K562 (cell line): ENCODE measurements at regions not wholly inside any gene's neighbourhood (a gene's known extent, or its start where the extent isn't known, plus 50 kb on each side); places are given as distances from the start of the nearest gene placed in this dataset.

Experiments used
- CAMTA2 ChIP-seq: fragments of 250-450 bp; sonication (Bioruptor Pico); conservative IDR thresholded peaks from 2 replicates; pipeline ENCODE4 v1.5.1; 2022
- EP300 ChIP-seq: IDR thresholded peaks from 2 replicates; pipeline ENCODE4 v1.6.1; 2012; ENCODE audit warnings: low read length, improper control_type of control experiment
- GATAD2B ChIP-seq: fragments of 450-650 bp; IDR thresholded peaks from 2 replicates; pipeline ENCODE4 v1.6.1; 2017; ENCODE audit warnings: mild to moderate bottlenecking, borderline replicate concordance
- POLR2AphosphoS5 ChIP-seq: IDR thresholded peaks from 2 replicates; pipeline ENCODE4 v1.6.1; 2011; ENCODE audit warnings: mild to moderate bottlenecking, low read depth, low read length, moderate library complexity; ENCODE audit not compliant: control insufficient read depth, insufficient read depth
- RFX5 ChIP-seq: IDR thresholded peaks from 2 replicates; pipeline ENCODE4 v1.6.1; 2011; ENCODE audit warnings: low read depth, mild to moderate bottlenecking, improper control_type of control experiment, low read length
- TSC22D4 ChIP-seq: fragments of 450-650 bp; IDR thresholded peaks from 2 replicates; pipeline ENCODE4 v1.6.1; 2016; ENCODE audit warnings: missing genetic modification characterization, missing biosample characterization, control low read depth
- TF ChIP-seq, protein P1 (sequence below): fragments of 450-650 bp; IDR thresholded peaks from 2 replicates; pipeline ENCODE4 v1.6.1; 2016
- TF ChIP-seq, protein P2 (sequence below): sonication (generic); formaldehyde crosslinking; IDR thresholded peaks from 2 replicates; pipeline ENCODE4 v1.9.0; 2022; ENCODE audit warnings: mild to moderate bottlenecking, missing genetic modification reagents
- TF ChIP-seq, protein P3 (sequence below): IDR thresholded peaks from 2 replicates; pipeline ENCODE4 v1.6.1; 2012; ENCODE audit warnings: low read depth, low read length, improper control_type of control experiment, borderline replicate concordance

GRCh38 chr11:86176165-86176884 is 68.2 kb upstream of the EED start:
- TF ChIP-seq, protein P1, sequence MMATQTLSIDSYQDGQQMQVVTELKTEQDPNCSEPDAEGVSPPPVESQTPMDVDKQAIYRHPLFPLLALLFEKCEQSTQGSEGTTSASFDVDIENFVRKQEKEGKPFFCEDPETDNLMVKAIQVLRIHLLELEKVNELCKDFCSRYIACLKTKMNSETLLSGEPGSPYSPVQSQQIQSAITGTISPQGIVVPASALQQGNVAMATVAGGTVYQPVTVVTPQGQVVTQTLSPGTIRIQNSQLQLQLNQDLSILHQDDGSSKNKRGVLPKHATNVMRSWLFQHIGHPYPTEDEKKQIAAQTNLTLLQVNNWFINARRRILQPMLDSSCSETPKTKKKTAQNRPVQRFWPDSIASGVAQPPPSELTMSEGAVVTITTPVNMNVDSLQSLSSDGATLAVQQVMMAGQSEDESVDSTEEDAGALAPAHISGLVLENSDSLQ, result peak; percentile 86
- TF ChIP-seq RFX5 (no peak), GATAD2B (no peak; the same call in 1 of the 2 replicates), EP300 (peak; percentile 90), TSC22D4 (tag) (no peak), POLR2AphosphoS5 (peak; percentile 81), CAMTA2 (CRISPR knock-in tag) (no peak)
- TF ChIP-seq, protein P2, sequence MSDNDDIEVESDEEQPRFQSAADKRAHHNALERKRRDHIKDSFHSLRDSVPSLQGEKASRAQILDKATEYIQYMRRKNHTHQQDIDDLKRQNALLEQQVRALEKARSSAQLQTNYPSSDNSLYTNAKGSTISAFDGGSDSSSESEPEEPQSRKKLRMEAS, result no peak
- TF ChIP-seq, protein P3, sequence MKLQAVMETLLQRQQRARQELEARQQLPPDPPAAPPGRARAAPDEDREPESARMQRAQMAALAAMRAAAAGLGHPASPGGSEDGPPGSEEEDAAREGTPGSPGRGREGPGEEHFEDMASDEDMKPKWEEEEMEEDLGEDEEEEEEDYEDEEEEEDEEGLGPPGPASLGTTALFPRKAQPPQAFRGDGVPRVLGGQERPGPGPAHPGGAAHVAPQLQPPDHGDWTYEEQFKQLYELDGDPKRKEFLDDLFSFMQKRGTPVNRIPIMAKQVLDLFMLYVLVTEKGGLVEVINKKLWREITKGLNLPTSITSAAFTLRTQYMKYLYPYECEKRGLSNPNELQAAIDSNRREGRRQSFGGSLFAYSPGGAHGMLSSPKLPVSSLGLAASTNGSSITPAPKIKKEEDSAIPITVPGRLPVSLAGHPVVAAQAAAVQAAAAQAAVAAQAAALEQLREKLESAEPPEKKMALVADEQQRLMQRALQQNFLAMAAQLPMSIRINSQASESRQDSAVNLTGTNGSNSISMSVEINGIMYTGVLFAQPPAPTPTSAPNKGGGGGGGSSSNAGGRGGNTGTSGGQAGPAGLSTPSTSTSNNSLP, result peak; percentile 76; the same call in 1 of the 2 replicates
